GM18519 (cell line): ENCODE measurements at regions not wholly inside any gene's neighbourhood (a gene's known extent, or its start where the extent isn't known, plus 50 kb on each side); places are given as distances from the start of the nearest gene placed in this dataset.

Experiments
- ATAC-seq: cut with Tn5 transposase; IDR thresholded peaks from one replicate; pipeline ENCODE4 v1.9.1; 2021; ENCODE audit warnings: mild to moderate bottlenecking, moderate library complexity; ENCODE audit not compliant: unreplicated experiment, low FRiP score

DNA sequence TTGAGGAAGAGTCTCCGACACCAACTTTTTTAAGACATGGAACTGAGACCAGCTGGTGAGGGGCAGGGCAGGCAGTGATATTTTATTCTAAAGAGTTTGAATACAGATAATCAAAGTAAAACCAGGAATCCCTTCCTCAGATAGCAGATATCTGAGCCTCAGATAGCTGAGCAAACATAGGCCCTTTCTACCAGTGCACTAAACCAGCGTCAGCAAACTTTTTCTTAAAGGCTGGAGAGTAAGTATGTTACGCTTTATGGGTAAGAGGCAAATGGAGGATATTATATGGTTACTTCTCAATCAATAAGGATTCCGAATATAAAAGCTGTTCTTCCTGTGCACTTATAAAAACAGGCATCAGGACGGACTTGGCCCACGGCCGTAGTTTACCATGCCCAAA lies 73.9 kb downstream of the WNT5A start:
- ATAC-seq = no peak

DNA sequence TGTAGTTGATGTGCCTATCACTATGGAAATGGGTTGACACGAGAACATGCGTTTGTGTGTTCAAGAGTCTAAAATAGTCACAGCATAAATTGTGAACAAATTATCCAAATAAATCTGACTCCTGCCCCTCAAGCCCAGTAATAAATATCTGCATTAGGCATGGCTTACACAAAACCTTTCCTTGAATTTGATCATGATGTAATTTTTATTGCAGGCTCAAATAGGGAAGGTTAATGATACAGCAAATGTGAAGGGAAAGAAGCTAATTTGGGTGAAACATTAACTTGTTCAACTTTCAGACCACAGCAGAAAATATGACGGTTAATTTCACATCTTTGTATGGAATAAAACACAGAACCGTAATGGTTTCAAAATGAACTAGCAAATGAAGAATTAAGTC lies 74.6 kb downstream of the WNT5A start:
- no peak for ATAC-seq

DNA sequence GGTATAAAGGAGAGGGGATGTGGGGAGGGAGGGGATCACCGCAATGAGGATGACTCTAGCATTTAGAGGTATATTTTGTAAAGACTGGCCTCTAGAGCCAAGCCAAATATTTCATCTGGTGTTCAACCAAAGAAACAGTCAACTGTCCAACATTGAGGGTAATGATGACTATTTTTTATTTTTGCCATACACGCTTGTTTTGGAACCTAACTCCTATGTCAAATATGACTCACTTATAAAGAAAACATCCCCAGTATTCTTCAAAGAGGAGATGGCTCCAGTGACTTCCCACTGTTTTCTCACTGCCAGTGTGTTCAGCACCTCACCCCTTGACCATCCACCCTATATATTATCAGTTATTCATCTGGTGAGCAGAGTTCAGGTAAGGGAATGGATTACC lies 77.3 kb downstream of the WNT5A start:
- ATAC-seq = no peak

DNA sequence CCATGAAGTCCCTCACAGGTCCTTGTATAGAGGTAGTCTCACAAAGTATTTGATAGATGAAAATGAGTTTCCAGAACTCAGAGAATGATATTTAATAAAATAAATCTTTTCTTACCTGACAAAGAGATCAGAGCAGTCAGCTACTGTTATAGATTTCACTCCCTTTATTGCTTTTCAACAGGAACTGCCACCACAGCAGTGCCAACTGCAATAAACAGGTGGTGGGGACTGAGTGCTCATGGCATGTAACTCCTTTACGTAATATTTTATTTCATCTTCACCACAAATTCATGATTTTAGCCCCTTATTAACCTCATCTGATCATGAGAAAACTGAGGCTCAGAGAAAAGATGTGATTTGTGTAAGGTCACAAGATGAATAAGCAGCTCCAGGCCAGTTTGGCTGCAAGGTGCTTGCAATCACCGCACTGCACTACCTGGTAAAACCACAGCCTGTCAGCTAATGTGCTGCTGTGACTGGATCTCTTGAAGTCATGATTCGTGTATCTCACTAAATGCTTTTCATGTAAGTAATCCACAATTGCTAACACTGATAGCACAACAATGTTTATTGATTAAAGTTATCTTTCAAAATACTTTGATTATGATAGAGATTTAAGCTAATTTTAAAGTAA lies 78.8 kb downstream of the WNT5A start:
- ATAC-seq = no peak

GRCh38 chr3:55407426-55407820 lies 79.7 kb downstream of the WNT5A start:
- ATAC-seq = no peak

DNA sequence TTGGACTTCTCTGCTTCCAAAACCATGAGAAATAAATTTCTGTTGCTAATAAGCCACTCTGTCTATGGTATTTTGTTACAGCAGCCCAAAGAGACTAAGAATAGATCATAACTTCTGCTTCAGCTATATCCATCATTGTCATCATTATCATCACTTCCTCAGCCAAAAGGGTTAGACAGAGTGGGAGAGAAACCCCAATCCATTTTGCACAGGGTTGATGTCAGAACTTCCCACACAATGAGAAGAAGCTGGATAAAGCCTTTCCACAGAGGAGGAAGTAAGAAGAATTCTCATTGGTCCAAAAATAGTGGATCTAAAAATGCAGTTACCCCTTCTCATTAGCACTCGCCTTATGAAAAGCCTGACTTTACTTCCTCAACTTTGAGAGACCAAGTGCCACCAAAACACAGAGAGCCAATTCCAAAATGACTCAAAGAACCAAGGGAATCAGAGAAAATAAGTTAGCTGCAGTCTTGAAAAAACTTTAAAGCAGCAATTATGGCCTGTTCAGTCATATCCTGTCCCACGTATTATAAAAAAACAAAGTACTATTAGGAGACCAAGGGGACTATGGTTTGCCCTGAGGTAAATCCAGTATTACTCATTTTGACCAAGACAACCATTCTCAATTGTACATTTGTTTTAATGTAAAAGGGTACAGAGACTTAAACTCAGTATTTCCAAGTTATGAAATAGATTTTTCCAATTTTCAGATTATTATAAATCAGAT lies 80.2 kb downstream of the WNT5A start:
- ATAC-seq = no peak

GRCh38 chr3:55405436-55405835 lies 81.7 kb downstream of the WNT5A start:
- ATAC-seq = no peak

DNA sequence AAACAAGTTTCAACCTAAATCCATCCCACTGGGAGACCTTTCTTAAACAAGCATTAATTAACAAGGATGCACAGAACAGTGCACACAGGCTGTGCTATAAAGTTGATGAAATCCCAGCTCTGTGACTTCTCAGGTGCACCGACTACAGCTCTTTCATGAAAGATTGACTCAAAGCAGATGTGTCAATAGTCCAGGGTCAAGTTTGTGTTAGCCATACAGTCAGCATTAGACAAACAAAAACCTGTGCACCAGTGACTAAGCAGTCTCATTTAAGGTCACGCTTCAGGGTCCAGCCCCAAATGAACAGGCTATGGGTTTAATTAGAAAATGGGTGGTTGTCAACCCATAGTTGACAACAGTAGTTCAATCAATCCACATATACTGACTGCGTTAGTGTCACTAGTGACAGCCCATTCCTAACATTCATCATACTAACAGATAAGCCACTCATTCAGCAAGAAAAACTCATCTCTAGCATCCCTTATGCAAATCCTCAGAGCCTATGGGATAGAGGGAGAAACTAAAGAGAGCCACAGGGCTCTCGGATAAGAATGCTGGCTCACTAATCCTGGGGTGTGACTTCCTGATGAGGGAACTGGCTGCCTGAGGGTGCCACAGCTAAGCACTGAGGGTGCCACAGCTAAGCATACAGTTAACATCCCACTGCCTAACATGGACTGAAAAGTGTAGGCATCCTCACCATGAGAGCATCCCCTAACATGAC lies 84.1 kb downstream of the WNT5A start:
- ATAC-seq = no peak

DNA sequence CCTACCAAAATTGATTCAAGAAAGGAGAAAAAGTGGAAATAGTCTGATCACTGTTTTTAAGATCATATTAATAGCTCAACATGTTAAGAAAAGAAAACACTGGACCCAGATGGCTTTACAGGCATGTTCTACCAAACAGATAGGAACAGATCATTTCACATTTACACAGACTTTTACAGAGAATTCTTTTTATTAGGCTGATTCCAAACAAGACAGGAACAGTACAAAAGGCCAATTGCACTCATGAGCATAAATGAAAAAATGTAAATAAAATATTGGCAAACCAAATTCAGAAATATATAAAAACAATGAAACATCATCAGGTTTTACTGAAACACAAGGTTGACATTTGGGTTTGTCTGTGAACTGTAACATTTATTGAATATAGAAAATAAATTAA lies 106.5 kb downstream of the WNT5A start:
- ATAC-seq = no peak

GRCh38 chr3:55376753-55377347 lies 110.3 kb downstream of the WNT5A start:
- no peak for ATAC-seq

GRCh38 chr3:55373423-55373822 lies 113.7 kb downstream of the WNT5A start:
- ATAC-seq = no peak

DNA sequence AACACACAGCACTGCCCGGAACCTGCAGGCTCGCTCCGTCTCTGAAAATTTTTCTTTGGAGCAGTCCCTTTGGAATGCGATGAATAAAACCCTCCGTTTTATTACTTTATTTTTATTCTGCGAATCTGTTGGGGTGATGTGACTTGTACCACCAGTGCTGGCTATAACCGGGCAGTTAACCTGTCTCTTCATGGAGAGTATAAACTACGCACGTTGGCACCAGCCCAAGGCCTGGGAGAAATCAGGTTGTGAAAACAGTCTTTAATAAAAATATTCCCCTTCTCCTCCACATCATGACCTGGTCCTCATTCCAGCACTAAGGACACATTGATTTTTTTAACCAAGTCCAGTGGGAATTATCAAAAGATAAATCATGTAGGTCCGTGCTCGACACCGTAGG lies 116.8 kb downstream of the WNT5A start:
- no peak for ATAC-seq

DNA sequence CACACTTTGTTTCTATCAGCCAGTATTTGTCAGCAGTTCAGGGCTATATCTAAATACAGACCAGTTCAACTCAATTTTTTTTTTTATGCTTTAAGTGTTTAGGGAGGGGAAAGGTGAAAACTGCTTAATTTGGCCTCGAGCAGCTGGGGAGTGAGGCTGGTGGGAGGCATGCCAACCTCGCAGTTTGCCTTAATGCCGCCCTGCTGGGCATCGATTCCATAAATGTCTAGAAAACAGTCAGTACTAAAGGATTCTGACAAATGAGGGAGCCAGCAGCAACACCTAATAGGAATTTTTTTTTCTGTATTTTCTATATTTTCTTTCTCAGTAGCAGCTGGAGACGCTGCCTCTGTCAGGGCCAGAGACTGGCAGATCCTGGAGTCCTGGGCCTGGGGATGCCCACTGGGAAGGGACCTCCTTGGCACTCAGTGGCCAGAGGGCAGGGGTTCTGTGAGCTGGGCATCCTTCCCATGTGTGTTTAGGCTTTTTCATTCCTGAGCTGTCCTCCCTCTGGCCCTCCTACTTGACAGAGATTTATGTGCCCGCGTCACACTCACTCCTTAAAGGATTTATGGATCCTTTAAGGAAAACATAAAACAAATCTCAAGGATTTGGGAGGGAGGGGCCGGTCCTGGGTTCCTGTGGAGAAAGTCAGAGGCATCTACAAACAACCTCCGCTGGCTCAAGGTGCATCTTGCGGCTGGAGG lies 117.8 kb downstream of the WNT5A start:
- ATAC-seq = no peak

DNA sequence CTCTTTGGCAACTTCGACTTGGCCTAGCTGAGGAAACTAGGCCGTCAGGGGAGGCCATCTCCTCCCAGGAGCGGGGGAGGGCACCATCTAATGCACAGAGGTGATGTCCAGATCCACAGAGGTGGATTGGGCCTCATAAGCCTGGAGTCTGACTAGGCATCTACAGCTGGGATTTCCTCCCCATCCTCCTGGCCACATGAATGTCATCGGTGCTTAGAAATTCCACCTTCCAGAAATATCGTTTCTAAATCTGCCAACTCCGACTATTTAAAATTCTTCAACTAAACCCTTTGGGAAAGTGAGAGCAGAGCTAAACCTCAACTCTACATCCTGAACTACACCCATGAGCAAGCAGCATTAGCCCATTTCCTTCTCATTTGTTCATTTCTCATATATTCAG lies 118.7 kb downstream of the WNT5A start:
- no peak for ATAC-seq

- ATAC-seq = no peak
Observed at GRCh38 chr3:55367384-55367783, 119.7 kb downstream of the WNT5A start.

DNA sequence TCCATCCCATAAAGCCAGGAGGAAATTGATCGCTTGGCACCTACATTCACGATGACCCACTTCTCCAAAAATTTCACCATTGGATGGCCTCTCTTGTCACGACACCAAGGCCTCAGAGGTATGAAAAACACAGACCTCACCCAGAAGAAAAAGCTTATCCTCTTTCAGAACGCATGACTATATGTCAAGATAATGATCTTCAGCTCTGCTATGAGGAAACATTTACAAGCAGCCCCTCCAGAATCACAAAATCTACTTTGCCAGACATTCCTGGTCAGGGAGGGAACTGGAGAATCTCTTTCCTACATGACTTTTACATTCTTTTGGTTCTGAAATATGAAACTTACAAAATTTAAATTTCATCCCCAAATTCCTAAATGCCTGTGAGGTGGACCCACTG lies 122.7 kb downstream of the WNT5A start:
- no peak for ATAC-seq

DNA sequence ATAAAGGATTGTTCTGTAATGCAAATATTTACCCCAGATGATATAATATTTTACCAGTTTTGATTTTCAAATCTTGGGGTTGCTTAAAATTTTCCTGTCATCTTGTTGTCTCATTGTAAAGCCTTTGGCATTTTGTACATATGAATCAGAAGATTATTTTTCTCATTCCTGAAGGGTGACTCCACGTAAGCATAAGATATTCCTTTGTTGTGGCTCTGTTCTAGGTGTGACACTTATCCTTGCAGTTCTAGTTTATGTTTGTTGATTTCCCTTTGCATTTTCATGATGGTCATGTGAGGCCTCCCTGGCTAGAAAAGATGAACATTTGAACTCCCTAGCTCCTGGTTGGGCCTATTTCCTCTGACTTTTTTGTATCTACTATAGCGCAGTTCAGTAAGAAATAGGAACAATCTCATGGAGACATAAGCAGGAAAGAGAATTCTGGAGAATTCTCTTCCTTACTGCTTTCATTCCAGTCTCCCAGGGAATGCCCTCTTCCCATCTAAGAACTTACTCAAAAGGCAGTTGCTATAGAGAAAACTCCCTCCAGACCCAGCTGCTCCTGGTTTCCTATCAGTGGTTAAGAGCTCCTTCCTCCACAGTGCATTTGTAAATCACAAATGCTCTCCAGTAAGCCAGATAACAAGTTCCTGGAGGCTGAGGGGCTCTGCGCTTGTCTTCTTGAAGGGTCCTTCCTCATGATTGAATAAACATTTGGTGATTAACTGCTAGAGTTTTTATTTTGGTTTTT lies 124.7 kb downstream of the WNT5A start:
- ATAC-seq = no peak

DNA sequence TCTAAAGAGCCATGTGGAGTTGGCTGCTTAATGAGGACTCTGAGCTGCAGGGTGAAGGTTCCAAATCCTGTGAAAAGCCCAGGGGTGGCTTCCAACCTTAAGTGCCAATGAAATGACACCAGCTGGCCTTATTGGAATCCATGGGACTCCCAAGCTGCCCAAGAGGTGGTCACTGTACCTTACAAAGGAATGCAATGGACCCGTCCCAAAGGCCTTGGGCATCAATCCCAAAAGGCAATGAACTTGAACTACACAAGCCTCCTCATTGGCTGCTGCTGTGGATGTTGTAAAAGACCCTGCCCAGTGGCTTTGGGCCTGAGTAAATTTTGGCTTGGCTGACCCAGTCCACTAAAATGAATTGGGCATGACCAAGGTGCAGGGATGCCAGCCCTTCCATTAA lies 129.3 kb downstream of the WNT5A start:
- ATAC-seq = no peak

GRCh38 chr3:55352668-55353067 lies 134.4 kb downstream of the WNT5A start:
- no peak for ATAC-seq

- ATAC-seq = no peak
Observed at GRCh38 chr3:55349851-55350250, 137.3 kb downstream of the WNT5A start.
